Coronary artery (tissue), 2 donors: ENCODE measurements at regions not wholly inside any gene's neighbourhood (a gene's known extent, or its start where the extent isn't known, plus 50 kb on each side); places are given as distances from the start of the nearest gene placed in this dataset.
"Not testable (repeated sequence)": the region's sequence is repeated elsewhere in the genome, so short reads cannot be mapped to it uniquely, and the experiment has no call there.

Experiments used
- DNase-seq: peaks from one replicate; pipeline ENCODE4 v3.0.0-alpha.2; 2017; ENCODE audit warnings: low spot score
- H3K27ac ChIP-seq, 2 donors: fragments of 200-600 bp; sonication (generic); one replicate each; pipeline ENCODE4 v1.5.1; 2016 to 2019
- H3K4me3 ChIP-seq: fragments of 200-600 bp; sonication (generic); 2 replicates; pipeline ENCODE4 v1.5.1; 2016; ENCODE audit warnings: mild to moderate bottlenecking, moderate library complexity
- CTCF ChIP-seq: fragments of 200-600 bp; sonication (generic); IDR thresholded peaks from one replicate; pipeline ENCODE4 v1.5.1; 2019; ENCODE audit warnings: antibody characterized with exemption

- no peak overlapping the region for H3K27ac ChIP-seq
- TF ChIP-seq CTCF, result no peak
- no peak for DNase-seq
- H3K4me3 ChIP-seq, result no peak overlapping the region
Measured at GRCh38 chr6:9225441-9225871, 790.1 kb upstream of the SLC35B3 start.

GRCh38 chr6:9224539-9224938, 789.2 kb upstream of the SLC35B3 start:
- Histone ChIP-seq H3K27ac (no peak overlapping the region), H3K4me3 (no peak overlapping the region)
- DNase-seq, result no peak
- TF ChIP-seq CTCF, result no peak

DNA sequence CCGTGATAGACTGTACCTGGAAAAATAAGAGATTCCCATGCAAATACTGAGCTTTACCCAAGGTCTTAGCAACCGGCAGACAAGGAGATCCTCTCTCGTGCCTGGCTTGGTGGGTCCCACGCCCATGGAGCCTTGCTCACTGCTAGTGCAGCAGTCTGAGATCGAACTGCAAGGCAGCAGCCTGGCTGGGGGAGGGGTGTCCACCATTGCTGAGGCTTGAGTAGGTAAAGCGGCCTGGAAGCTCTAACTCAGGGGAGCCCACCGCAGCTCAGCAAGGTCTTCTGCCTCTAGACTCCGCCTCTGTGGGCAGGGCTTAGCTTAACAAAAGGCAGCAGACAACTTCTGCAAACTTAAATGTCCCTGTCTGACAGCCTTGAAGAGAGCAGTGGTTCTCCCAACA, 778.4 kb upstream of the SLC35B3 start:
- not testable (repeated sequence) for H3K4me3 ChIP-seq, DNase-seq, H3K27ac ChIP-seq

DNA sequence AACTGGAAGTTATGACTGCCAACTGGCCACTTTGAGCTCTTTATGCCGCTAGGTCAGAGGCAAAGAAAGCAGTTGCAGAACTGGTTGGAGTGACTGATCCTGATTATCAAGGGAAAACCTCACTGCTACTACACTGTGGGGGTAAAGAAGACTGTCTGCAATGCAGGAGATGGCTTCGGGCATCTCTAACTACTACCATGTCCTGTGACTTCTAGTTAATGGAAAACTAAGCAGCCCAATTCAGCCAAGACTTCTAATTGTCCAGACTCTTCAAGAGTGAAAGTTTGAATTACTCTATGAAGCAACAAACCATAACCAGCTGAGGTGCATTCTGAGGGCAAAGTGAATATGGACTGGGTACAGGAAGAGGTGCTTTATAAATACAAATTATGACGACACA, 773.6 kb upstream of the SLC35B3 start:
- no peak for DNase-seq
- no peak for TF ChIP-seq CTCF
- Histone ChIP-seq H3K27ac (no peak overlapping the region), H3K4me3 (no peak overlapping the region)

- no peak for DNase-seq
- TF ChIP-seq CTCF, result no peak
- Histone ChIP-seq H3K4me3 (no peak overlapping the region), H3K27ac (no peak overlapping the region)
Measured at GRCh38 chr6:9205645-9206044, 770.3 kb upstream of the SLC35B3 start.

GRCh38 chr6:9204171-9204570, 768.8 kb upstream of the SLC35B3 start:
- no peak for TF ChIP-seq CTCF
- DNase-seq, result no peak
- Histone ChIP-seq H3K4me3 (no peak overlapping the region), H3K27ac (no peak overlapping the region)

- Histone ChIP-seq H3K4me3 (no peak overlapping the region), H3K27ac (no peak overlapping the region)
- TF ChIP-seq CTCF, result no peak
- DNase-seq, result no peak
Measured at GRCh38 chr6:9200712-9201111, 765.4 kb upstream of the SLC35B3 start.

DNA sequence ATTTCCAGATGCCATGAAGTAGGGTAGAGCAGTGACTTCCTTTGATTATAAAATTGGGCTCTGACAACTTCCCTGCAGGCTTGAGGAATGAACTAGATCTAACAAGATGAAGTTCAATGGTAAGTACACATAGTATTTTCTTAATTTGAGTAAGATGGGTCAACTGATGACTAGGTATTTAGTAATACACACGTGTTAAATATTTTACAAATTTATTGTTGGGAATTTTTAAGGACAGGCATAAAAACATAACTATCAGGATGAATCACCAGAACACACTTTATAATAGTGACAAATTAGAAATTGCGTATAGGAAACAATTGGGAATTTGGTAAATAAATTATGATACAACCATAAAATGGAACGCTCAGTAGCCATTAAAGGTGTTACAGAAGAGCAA, 762.4 kb upstream of the SLC35B3 start:
- TF ChIP-seq CTCF, result no peak
- no peak overlapping the region for H3K27ac ChIP-seq
- DNase-seq, result no peak

More for the DNA sequence above, 762.4 kb upstream of the SLC35B3 start:
- H3K4me3 ChIP-seq, result no peak overlapping the region
